Transverse colon (tissue), 4 donors: ENCODE measurements at regions not wholly inside any gene's neighbourhood (a gene's known extent, or its start where the extent isn't known, plus 50 kb on each side); places are given as distances from the start of the nearest gene placed in this dataset.

Source experiments
- DNase-seq: peaks from one replicate; pipeline ENCODE4 v3.0.0-alpha.2; 2019
- H3K27ac ChIP-seq, 4 donors: fragments of 200-600 bp; sonication (generic); 2 replicates each; pipeline ENCODE4 v1.5.1; 2016 to 2018; ENCODE audit warnings: inconsistent platforms in 4 of 4
- H3K27me3 ChIP-seq: fragments of 200-600 bp; sonication (generic); 2 replicates; pipeline ENCODE4 v1.5.1; 2017; ENCODE audit warnings: inconsistent platforms
- H3K36me3 ChIP-seq, 4 donors: fragments of 200-600 bp; sonication (generic); 2 replicates each; pipeline ENCODE4 v1.5.1; 2017 to 2019; ENCODE audit warnings: inconsistent platforms in 4 of 4
- H3K4me1 ChIP-seq, 4 donors: fragments of 200-600 bp; sonication (generic); 2 replicates each; pipeline ENCODE4 v1.5.1; 2017 to 2020; ENCODE audit warnings: inconsistent platforms in 4 of 4
- H3K4me3 ChIP-seq, 4 donors: fragments of 200-600 bp; sonication (generic); 1 replicate in 1 of 4; 2 replicates in 3 of 4; pipeline versions ENCODE4 v1.5.1 to v1.6.1; 2017 to 2019; ENCODE audit warnings: inconsistent platforms in 4 of 4
- H3K9me3 ChIP-seq, 2 donors: fragments of 200-600 bp; sonication (generic); 2 replicates each; pipeline ENCODE4 v1.5.1; 2017 to 2019; ENCODE audit warnings: inconsistent platforms in 2 of 2
- EP300 ChIP-seq: sonication (generic); formaldehyde crosslinking; IDR thresholded peaks from one replicate; pipeline ENCODE4 v1.6.1; 2017; ENCODE audit warnings: antibody characterized with exemption, low read depth
- POLR2A ChIP-seq: fragments of 450-650 bp; IDR thresholded peaks from one replicate; pipeline ENCODE4 v1.6.1; 2016; ENCODE audit warnings: antibody characterized with exemption, mild to moderate bottlenecking, moderate library complexity
- POLR2AphosphoS5 ChIP-seq, 3 donors: sonication (generic); formaldehyde crosslinking; IDR thresholded peaks; one replicate each; pipeline ENCODE4 v1.6.1; 2016; ENCODE audit warnings: antibody characterized with exemption in 3 of 3
- WGBS, 2 donors: methylation state at CpG; one replicate each; pipeline ENCODE4 v1.1.5; 2018; ENCODE audit warnings: low coverage in 1 of 2; 5-methylcytosine and 5-hydroxymethylcytosine counted together
- in situ Hi-C, 4 donors: fragments of 200-750 bp; cut with MboI; loops; one replicate each; pipeline versions ENCODE4 v1.15.0 to v1.15.1; 2017; ENCODE audit warnings: low sequenced_read_pairs in 3 of 4, low pct_ligation_motif_present in 1 of 4, low pct_unique_long_range_greater_than_20kb in 1 of 4
- intact Hi-C: fragments of 100-400 bp; cut with DNase I; formaldehyde crosslinking; loops from one replicate; pipeline ENCODE4 v1.15.1; 2023; ENCODE audit warnings: low total_unique reads
- TF ChIP-seq, protein P1 (sequence below), 5 experiments: fragments of 200-600 bp in 3 of 5; fragments of 450-650 bp in 2 of 5; sonication (generic) in 3 of 5; IDR thresholded peaks; 1 replicate in 2 of 5; 2 replicates in 3 of 5; pipeline ENCODE4 v1.5.1; 2016 to 2017; ENCODE audit warnings: antibody characterized with exemption in 5 of 5, inconsistent platforms in 3 of 5, mild to moderate bottlenecking in 2 of 5, moderate library complexity in 1 of 5

DNA sequence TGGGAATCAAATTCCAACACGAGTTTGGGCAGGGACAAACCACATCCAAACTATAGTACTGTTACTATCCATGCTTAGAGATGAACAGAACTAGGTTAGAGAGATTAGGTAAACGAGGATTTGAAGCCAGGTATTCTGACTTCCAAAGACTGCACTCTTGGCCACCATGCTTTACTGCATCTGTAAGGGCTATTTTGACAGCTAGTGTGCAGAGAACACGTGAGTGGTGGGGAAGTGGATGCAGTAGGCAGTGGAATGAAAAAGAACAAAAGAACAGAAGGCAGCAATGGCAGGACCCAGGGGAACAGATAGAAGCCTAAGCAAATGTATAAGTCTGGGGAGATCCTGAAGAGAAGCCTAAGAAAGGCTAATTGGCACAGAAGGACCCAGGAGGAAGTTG lies 59.1 kb upstream of the GJA8 start:
- no peaks in the 10 kb centered on the region for H3K27me3 ChIP-seq
- no peak overlapping the region for H3K27ac ChIP-seq
- WGBS, 2 donors, result 40 to 63% methylated on average over 2 to 3 of the region's 3 CpGs
- H3K4me1 ChIP-seq, result no peaks in the 10 kb centered on the region
- no peak for TF ChIP-seq POLR2AphosphoS5 (IDR thresholded peaks at IDR 0.05)
- no peaks in the 10 kb centered on the region for H3K36me3 ChIP-seq
- in situ Hi-C loops (no loop called here), intact Hi-C loops (no loop called here)
- H3K9me3 ChIP-seq, result no peaks in the 10 kb centered on the region
- DNase-seq, result no peak
- H3K4me3 ChIP-seq, result no peak overlapping the region

DNA sequence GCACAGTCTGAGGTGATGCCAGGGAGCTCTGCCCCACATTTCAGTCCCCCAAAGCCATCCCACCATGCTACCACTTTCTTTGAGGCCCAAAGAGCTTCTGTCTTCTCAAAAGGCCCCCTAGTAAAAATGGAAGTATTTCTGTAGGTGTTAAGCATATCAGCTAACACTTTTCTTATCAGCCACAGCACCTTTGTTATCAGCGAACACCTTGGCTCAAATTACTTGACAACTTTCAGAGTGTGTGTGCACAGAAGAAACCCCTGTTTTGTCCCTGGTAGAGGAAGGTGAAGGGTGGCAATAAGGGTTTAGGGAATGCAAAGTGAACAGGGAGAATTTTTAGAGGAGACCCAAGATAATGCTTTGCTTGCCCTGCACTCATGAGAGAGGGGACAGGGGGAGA lies 54.8 kb upstream of the GJA8 start:
- 40 to 48% methylated on average over 1 of the region's 1 CpG for WGBS, 2 donors
- DNase-seq, result no peak
- no peak overlapping the region for H3K4me3 ChIP-seq
- no peaks in the 10 kb centered on the region for H3K9me3 ChIP-seq
- no peaks in the 10 kb centered on the region for H3K36me3 ChIP-seq
- intact Hi-C loops (no loop called here), in situ Hi-C loops (no loop called here)
- H3K27ac ChIP-seq, result no peak overlapping the region
- no peaks in the 10 kb centered on the region for H3K4me1 ChIP-seq
- no peaks in the 10 kb centered on the region for H3K27me3 ChIP-seq
- TF ChIP-seq POLR2A, result no peak
- no peak for TF ChIP-seq POLR2AphosphoS5 (IDR thresholded peaks at IDR 0.05)
- TF ChIP-seq, protein P1, sequence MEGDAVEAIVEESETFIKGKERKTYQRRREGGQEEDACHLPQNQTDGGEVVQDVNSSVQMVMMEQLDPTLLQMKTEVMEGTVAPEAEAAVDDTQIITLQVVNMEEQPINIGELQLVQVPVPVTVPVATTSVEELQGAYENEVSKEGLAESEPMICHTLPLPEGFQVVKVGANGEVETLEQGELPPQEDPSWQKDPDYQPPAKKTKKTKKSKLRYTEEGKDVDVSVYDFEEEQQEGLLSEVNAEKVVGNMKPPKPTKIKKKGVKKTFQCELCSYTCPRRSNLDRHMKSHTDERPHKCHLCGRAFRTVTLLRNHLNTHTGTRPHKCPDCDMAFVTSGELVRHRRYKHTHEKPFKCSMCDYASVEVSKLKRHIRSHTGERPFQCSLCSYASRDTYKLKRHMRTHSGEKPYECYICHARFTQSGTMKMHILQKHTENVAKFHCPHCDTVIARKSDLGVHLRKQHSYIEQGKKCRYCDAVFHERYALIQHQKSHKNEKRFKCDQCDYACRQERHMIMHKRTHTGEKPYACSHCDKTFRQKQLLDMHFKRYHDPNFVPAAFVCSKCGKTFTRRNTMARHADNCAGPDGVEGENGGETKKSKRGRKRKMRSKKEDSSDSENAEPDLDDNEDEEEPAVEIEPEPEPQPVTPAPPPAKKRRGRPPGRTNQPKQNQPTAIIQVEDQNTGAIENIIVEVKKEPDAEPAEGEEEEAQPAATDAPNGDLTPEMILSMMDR (IDR thresholded peaks at IDR 0.05), result no peak
- no peak for TF ChIP-seq EP300

DNA sequence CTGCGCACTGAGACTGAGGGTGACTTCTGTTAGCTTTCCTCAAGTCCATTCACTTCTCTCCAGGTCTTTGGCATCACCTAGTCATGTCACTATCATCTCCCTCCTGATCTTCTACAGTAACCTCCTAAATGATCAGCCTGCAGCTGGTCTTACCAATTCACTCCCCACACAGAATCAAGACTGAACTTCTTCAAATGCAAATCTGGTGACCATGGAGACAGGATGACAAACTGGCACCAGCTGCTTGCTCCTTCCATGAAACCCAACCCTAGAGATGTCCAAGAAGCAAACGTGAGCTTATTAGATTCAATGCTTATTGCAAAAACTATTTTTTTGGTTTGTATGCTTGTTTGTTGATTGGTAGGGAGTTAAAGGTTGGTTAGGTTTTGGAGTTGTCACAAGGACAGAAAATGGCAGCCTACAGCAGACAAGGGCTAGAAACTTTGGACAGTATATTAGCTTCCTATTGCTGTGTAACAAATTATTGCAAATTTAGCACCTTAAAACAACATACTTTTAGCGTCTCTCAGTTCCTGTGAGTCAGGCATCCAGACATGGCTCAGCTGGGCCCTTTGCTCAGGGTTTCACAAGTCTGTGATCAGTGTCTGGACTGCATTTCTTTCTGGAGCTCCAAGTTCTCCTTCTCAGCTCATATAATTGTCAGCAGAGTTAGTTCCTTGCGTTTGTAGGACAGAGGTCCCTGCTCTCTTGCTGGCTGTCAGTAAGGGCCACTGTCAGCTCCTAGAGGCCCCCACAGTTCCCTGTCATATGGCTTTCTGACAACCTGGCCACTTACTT lies 53.3 kb upstream of the GJA8 start:
- Histone ChIP-seq H3K27me3 (no peaks in the 10 kb centered on the region), H3K9me3 (no peaks in the 10 kb centered on the region), H3K27ac (no peak overlapping the region), H3K36me3 (no peaks in the 10 kb centered on the region), H3K4me3 (no peak overlapping the region), H3K4me1 (no peaks in the 10 kb centered on the region)
- no peak for TF ChIP-seq POLR2A
- TF ChIP-seq EP300, result no peak
- no peak for TF ChIP-seq POLR2AphosphoS5 (IDR thresholded peaks at IDR 0.05)
- TF ChIP-seq, protein P1 (IDR thresholded peaks at IDR 0.05), result no peak
- WGBS, 2 donors, result 67 to 70% methylated on average over 3 to 4 of the region's 4 CpGs
- intact Hi-C loops, result no loop called here
- in situ Hi-C loops, result no loop called here
- no peak for DNase-seq

DNA sequence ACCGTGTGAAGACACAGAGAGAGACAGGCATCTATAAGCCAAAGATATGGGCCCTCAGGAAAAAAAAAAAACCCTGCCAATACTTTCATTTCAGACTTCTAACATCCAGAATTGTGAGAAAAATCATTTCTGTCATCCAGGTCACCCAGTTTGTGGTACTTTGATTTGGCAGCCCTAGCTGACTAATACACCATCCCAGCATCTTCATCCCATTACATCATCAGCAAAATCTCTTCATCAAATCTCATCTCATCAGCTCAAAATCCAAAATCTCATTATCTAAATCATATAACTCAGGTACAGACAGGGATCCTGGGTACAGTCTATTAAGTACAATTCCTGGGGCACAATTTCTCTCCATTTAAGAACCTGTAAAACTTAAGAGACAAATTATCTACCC lies 51.9 kb upstream of the GJA8 start:
- Histone ChIP-seq H3K9me3 (no peaks in the 10 kb centered on the region), H3K36me3 (no peaks in the 10 kb centered on the region), H3K4me1 (no peaks in the 10 kb centered on the region), H3K27ac (no peak overlapping the region), H3K4me3 (no peak overlapping the region), H3K27me3 (no peaks in the 10 kb centered on the region)
- in situ Hi-C loops, result no loop called here
- no peak for TF ChIP-seq EP300
- no peak for TF ChIP-seq POLR2A
- no peak for TF ChIP-seq POLR2AphosphoS5 (IDR thresholded peaks at IDR 0.05)
- TF ChIP-seq, protein P1 (IDR thresholded peaks at IDR 0.05), result no peak
- DNase-seq, result no peak
- 90 to 100% methylated on average over 1 of the region's 1 CpG for WGBS, 2 donors
- intact Hi-C loops, result no loop called here

DNA sequence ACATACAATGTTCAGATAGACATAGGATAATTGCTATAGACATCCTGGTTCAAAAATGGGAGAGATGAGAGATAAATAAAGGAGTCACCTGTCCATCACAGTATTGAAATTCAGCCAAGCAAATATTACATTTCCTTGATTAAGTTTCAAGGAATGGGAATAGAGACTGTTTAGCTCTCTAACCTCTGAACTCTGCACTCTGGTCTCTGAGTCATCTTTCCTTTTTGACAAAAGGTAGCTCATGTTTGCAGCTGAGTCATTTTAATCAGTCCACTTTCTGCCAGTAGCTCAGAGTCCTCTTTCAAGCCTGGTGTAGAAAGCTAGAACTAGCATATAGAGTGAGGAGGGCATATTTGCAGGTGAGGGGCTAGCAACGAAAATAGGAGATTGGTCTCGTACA lies 51.4 kb upstream of the GJA8 start:
- TF ChIP-seq EP300 (no peak), POLR2A (no peak), POLR2AphosphoS5 (IDR thresholded peaks at IDR 0.05) (no peak)
- TF ChIP-seq, protein P1 (IDR thresholded peaks at IDR 0.05), result no peak
- intact Hi-C loops, result no loop called here
- 60 to 82% methylated on average over 2 of the region's 2 CpGs for WGBS, 2 donors
- DNase-seq, result no peak
- no peaks in the 10 kb centered on the region for H3K27me3 ChIP-seq
- no peak overlapping the region for H3K4me3 ChIP-seq
- no peaks in the 10 kb centered on the region for H3K36me3 ChIP-seq
- no peaks in the 10 kb centered on the region for H3K4me1 ChIP-seq
- no peak overlapping the region for H3K27ac ChIP-seq
- H3K9me3 ChIP-seq, result no peaks in the 10 kb centered on the region
- in situ Hi-C loops, result no loop called here
